ENCODE measurements at regions not wholly inside any gene's neighbourhood (a gene's known extent, or its start where the extent isn't known, plus 50 kb on each side); places are given as distances from the start of the nearest gene placed in this dataset.

GRCh38 chr21:35410123-35410522 is 361.0 kb upstream of the RUNX1 start:
- DNase-seq (ENCODE audit: low read depth, low spot score): no peak
- dilution Hi-C loops (cut with MboI; ENCODE audit: extremely low pct_ligation_motif_present, low sequenced_read_pairs) (no loop called here), intact Hi-C loops (cut with micrococcal nuclease) (no loop called here)
- no peaks in the 10 kb centered on the region for H3K79me2 ChIP-seq (ENCODE audit: control insufficient read depth, insufficient read depth, low read length)
- H4K20me1 ChIP-seq (replicated peaks; ENCODE audit: control insufficient read depth, extremely low read depth, insufficient read depth, low read length): no peaks in the 10 kb centered on the region
- peak; percentile 15 for FAIRE-seq
- H2AFZ ChIP-seq (ENCODE audit: low read depth, low read length): no peak overlapping the region
- no TSS peak for BruUV-seq (replicated peaks)
- H3K9me1 ChIP-seq (replicated peaks; ENCODE audit: control insufficient read depth, extremely low read depth, insufficient read depth, low read length): no peaks in the 10 kb centered on the region
- ChIA-PET CTCF (no interaction called here), POLR2A (no interaction called here)
- no peaks in the 10 kb centered on the region for H3K36me3 ChIP-seq (ENCODE audit: control insufficient read depth in 2 of 2, extremely low read depth in 1 of 2, insufficient read depth in 2 of 2, low read length in 2 of 2)
- peaks cover 4 to 9% of the 10 kb centered on the region in 2 experiments for H3K27me3 ChIP-seq (ENCODE audit: control insufficient read depth in 2 of 2, insufficient read depth in 2 of 2, low read length in 2 of 2)
- H3K9ac ChIP-seq (replicated peaks; ENCODE audit: extremely low read depth, insufficient read depth, low read length): no peak overlapping the region
- TF ChIP-seq FOS (IDR thresholded peaks at IDR 0.05; ENCODE audit: borderline replicate concordance, insufficient read depth, low read length): no peak
- TF ChIP-seq GATA2 (IDR thresholded peaks at IDR 0.05; ENCODE audit: insufficient read depth, insufficient read length, low read depth, low read length): no peak
- TF ChIP-seq EZH2 (IDR thresholded peaks at IDR 0.05; ENCODE audit: borderline replicate concordance, low read depth, low read length, severe bottlenecking): no peak
- TF ChIP-seq MAX (IDR thresholded peaks at IDR 0.05; ENCODE audit: insufficient read depth, insufficient read length): no peak
- TF ChIP-seq POLR2AphosphoS5 (IDR thresholded peaks at IDR 0.05; ENCODE audit: insufficient read depth, low read depth, low read length): no peak
- no peak overlapping the region for H3K4me3 ChIP-seq (replicated peaks in 1 of 3; ENCODE audit: insufficient read depth in 1 of 3, low read depth in 1 of 3, low read length in 3 of 3)
- H3K27ac ChIP-seq (ENCODE audit: insufficient read depth, low read depth, low read length): no peak overlapping the region
- no peaks in the 10 kb centered on the region for H3K4me1 ChIP-seq (ENCODE audit: control insufficient read depth, extremely low read depth, insufficient read depth, low read length)
- H3K4me2 ChIP-seq (ENCODE audit: insufficient read depth, low read length): no peak overlapping the region
- H3K9me3 ChIP-seq (replicated peaks; ENCODE audit: control insufficient read depth, insufficient read depth, low read length): no peaks in the 10 kb centered on the region

GRCh38 chr21:35408401-35408800 is 359.3 kb upstream of the RUNX1 start:
- no peak for FAIRE-seq
- CTCF ChIA-PET: interaction anchor here (0.8 kb wide), 1 partner anchor 432 kb away, joined by 3 read pairs; no protein-coding TSS in a partner anchor
- dilution Hi-C loops (cut with MboI; ENCODE audit: extremely low pct_ligation_motif_present, low sequenced_read_pairs): no loop called here

More at GRCh38 chr21:35408401-35408800, 359.3 kb upstream of the RUNX1 start:
- TF ChIP-seq MAX (IDR thresholded peaks at IDR 0.05; ENCODE audit: insufficient read depth, insufficient read length): no peak
- TF ChIP-seq MYC (IDR thresholded peaks at IDR 0.05; ENCODE audit: low read depth, low read length): no peak
- no peak for TF ChIP-seq JUN (IDR thresholded peaks at IDR 0.05; ENCODE audit: borderline replicate concordance, insufficient read depth, insufficient read length, low read depth)
- TF ChIP-seq CTCF (IDR thresholded peaks at IDR 0.05; ENCODE audit: extremely low read depth in 1 of 2, insufficient read depth in 1 of 2, low read depth in 1 of 2, low read length in 2 of 2): no peak
- Histone ChIP-seq H3K36me3 (ENCODE audit: control insufficient read depth in 2 of 2, extremely low read depth in 1 of 2, insufficient read depth in 2 of 2, low read length in 2 of 2) (no peaks in the 10 kb centered on the region), H3K4me2 (ENCODE audit: insufficient read depth, low read length) (peak overlapping the region; percentile 60), H3K9me1 (replicated peaks; ENCODE audit: control insufficient read depth, extremely low read depth, insufficient read depth, low read length) (no peaks in the 10 kb centered on the region), H2AFZ (ENCODE audit: low read depth, low read length) (peak overlapping the region; percentile 77), H3K79me2 (ENCODE audit: control insufficient read depth, insufficient read depth, low read length) (no peaks in the 10 kb centered on the region), H3K27ac (ENCODE audit: insufficient read depth, low read depth, low read length) (no peak overlapping the region), H3K27me3 (ENCODE audit: control insufficient read depth in 2 of 2, insufficient read depth in 2 of 2, low read length in 2 of 2) (peaks cover 0 to 6% of the 10 kb centered on the region in 2 experiments), H3K4me3 (replicated peaks in 1 of 3; ENCODE audit: insufficient read depth in 1 of 3, low read depth in 1 of 3, low read length in 3 of 3) (peak overlapping the region in 1 of 3 experiments; percentile 40), H3K4me1 (ENCODE audit: control insufficient read depth, extremely low read depth, insufficient read depth, low read length) (no peaks in the 10 kb centered on the region), H3K9me3 (replicated peaks; ENCODE audit: control insufficient read depth, insufficient read depth, low read length) (no peaks in the 10 kb centered on the region), H3K9ac (replicated peaks; ENCODE audit: extremely low read depth, insufficient read depth, low read length) (no peak overlapping the region), H4K20me1 (replicated peaks; ENCODE audit: control insufficient read depth, extremely low read depth, insufficient read depth, low read length) (no peaks in the 10 kb centered on the region)
- BruUV-seq (replicated peaks): no TSS peak
- POLR2A ChIA-PET: no interaction called here
- no peak for DNase-seq (ENCODE audit: low read depth, low spot score)
- intact Hi-C loops (cut with micrococcal nuclease): loop anchor here (10.0 kb wide), 1 partner anchor 436 kb away; no protein-coding TSS in a partner anchor

All from endothelial cell of umbilical vein (primary cell).